GM12878 (cell line): ENCODE measurements at regions not wholly inside any gene's neighbourhood (a gene's known extent, or its start where the extent isn't known, plus 50 kb on each side); places are given as distances from the start of the nearest gene placed in this dataset.

ENCODE experiments used
- E2F8 ChIP-seq: fragments of 450-650 bp; IDR thresholded peaks from 2 replicates; pipeline ENCODE4 v1.6.1; 2018; ENCODE audit warnings: mild to moderate bottlenecking, low read depth, moderate library complexity; ENCODE audit not compliant: partially characterized antibody
- KDM1A ChIP-seq: fragments of 200-600 bp; sonication (generic); IDR thresholded peaks from 2 replicates; pipeline ENCODE4 v1.6.1; 2016; ENCODE audit warnings: borderline replicate concordance
- MLLT1 ChIP-seq: fragments of 450-650 bp; IDR thresholded peaks from 2 replicates; pipeline ENCODE4 v1.6.1; 2016; ENCODE audit warnings: mild to moderate bottlenecking
- SIX5 ChIP-seq: IDR thresholded peaks from 2 replicates; pipeline ENCODE4 v1.6.1; 2011; ENCODE audit warnings: mild to moderate bottlenecking, low read depth, low read length, moderate library complexity; ENCODE audit not compliant: severe bottlenecking
- TF ChIP-seq, protein P1 (sequence below): fragments of 450-650 bp; IDR thresholded peaks from 2 replicates; pipeline ENCODE4 v1.6.1; 2016; ENCODE audit warnings: mild to moderate bottlenecking, moderate library complexity, borderline replicate concordance

DNA sequence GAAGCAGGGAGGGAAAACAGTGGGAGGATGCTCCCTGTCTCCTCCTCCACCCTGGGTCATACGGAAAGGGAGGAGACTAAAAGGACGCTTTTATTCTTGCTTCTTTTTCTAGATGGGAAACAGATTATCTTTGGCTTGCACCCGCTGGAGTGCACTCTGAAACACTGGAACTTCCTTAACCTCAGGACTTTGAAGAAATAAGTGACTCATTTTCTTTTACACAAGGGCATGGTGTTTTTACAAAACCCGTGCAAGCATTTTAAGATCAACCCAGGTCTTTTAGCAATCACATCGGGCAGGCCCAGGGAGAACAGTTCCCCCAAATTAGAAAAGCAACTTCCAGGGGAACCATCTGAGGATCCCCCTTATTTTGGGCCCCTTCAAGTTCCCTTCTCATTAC, 80.9 kb upstream of the TSPAN11 start (continued):
- TF ChIP-seq MLLT1 (no peak), SIX5 (no peak), KDM1A (no peak), E2F8 (no peak)
- TF ChIP-seq, protein P1, sequence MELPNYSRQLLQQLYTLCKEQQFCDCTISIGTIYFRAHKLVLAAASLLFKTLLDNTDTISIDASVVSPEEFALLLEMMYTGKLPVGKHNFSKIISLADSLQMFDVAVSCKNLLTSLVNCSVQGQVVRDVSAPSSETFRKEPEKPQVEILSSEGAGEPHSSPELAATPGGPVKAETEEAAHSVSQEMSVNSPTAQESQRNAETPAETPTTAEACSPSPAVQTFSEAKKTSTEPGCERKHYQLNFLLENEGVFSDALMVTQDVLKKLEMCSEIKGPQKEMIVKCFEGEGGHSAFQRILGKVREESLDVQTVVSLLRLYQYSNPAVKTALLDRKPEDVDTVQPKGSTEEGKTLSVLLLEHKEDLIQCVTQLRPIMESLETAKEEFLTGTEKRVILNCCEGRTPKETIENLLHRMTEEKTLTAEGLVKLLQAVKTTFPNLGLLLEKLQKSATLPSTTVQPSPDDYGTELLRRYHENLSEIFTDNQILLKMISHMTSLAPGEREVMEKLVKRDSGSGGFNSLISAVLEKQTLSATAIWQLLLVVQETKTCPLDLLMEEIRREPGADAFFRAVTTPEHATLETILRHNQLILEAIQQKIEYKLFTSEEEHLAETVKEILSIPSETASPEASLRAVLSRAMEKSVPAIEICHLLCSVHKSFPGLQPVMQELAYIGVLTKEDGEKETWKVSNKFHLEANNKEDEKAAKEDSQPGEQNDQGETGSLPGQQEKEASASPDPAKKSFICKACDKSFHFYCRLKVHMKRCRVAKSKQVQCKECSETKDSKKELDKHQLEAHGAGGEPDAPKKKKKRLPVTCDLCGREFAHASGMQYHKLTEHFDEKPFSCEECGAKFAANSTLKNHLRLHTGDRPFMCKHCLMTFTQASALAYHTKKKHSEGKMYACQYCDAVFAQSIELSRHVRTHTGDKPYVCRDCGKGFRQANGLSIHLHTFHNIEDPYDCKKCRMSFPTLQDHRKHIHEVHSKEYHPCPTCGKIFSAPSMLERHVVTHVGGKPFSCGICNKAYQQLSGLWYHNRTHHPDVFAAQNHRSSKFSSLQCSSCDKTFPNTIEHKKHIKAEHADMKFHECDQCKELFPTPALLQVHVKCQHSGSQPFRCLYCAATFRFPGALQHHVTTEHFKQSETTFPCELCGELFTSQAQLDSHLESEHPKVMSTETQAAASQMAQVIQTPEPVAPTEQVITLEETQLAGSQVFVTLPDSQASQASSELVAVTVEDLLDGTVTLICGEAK = no peak
